K562 (cell line): ENCODE measurements at regions not wholly inside any gene's neighbourhood (a gene's known extent, or its start where the extent isn't known, plus 50 kb on each side); places are given as distances from the start of the nearest gene placed in this dataset.

Experiments used
- ATAC-seq: fragments of 200-7000 bp; cut with Tn5 transposase; 3 replicates; pipeline ENCODE4 v1.9.1; 2020; ENCODE audit warnings: moderate library complexity
- BruUV-seq: library from RNA; stranded (reverse); fragments of 400-500 nt; replicated peaks from 2 replicates; lab custom pipeline; 2021; lab: Mats Ljungman, UMichigan
- CTCF ChIA-PET: fragments of 300-600 bp; formaldehyde crosslinking; extraction: SDS; loops from one replicate; lab custom pipeline; 2021; ENCODE audit warnings: low intra/inter-chr PET ratio; lab: Yijun Ruan, JAX
- POLR2A ChIA-PET: fragments of 300-600, 350-650 bp; sonication (Branson Sonifier 250); formaldehyde crosslinking; extraction: SDS; loops from one replicate; lab custom pipeline; 2021; ENCODE audit warnings: antibody characterized with exemption, inconsistent platforms; lab: Yijun Ruan, JAX
- DNase-seq, 4 experiments: peaks; one replicate each; pipeline versions ENCODE4 v3.0.0 to v3.0.0-alpha.2; 2011 to 2018; ENCODE audit warnings: low spot score in 3 of 4, mixed read lengths in 3 of 4; ENCODE audit errors: extremely low read depth in 1 of 4
- FAIRE-seq: peaks from 2 replicates; lab custom pipeline; 2011; peaks lifted over from hg19 to GRCh38; lab: Jason Lieb, UNC
- H2AFZ ChIP-seq: 2 replicates; pipeline ENCODE4 v1.6.0; 2011; ENCODE audit warnings: low read depth, low read length, control low read depth, inconsistent platforms
- H3K27ac ChIP-seq: fragments of 200-600 bp; 3 replicates; pipeline ENCODE4 v1.8.0; 2011; ENCODE audit warnings: low read depth, mild to moderate bottlenecking, control low read depth, inconsistent platforms, low read length, moderate library complexity, mixed read lengths; ENCODE audit errors: extremely low read depth
- H3K27me3 ChIP-seq, 2 experiments: fragments of 300-600 bp in 1 of 2; 2 replicates in 1 of 2; 3 replicates in 1 of 2; pipeline versions ENCODE4 v1.6.0 to v1.8.0; 2011; ENCODE audit warnings: inconsistent platforms in 2 of 2, low read length in 2 of 2, mild to moderate bottlenecking in 1 of 2, mixed read lengths in 1 of 2, moderate library complexity in 1 of 2; ENCODE audit not compliant: control insufficient read depth in 2 of 2, insufficient read depth in 2 of 2
- H3K36me3 ChIP-seq: fragments of 300-600 bp; 3 replicates; pipeline ENCODE4 v1.8.0; 2011; ENCODE audit warnings: mild to moderate bottlenecking, low read length, inconsistent platforms; ENCODE audit not compliant: control insufficient read depth, insufficient read depth
- H3K4me1 ChIP-seq, 2 experiments: fragments of 200-600 bp in 1 of 2; replicated peaks in 1 of 2; 2 replicates in 1 of 2; 3 replicates in 1 of 2; pipeline versions ENCODE4 v1.5.1 to v1.8.0; 2011; ENCODE audit warnings: inconsistent platforms in 2 of 2, low read length in 2 of 2, mild to moderate bottlenecking in 1 of 2, mixed read lengths in 1 of 2, moderate library complexity in 1 of 2; ENCODE audit not compliant: control insufficient read depth in 2 of 2, insufficient read depth in 2 of 2
- H3K4me2 ChIP-seq: 2 replicates; pipeline ENCODE4 v1.6.1; 2011; ENCODE audit warnings: low read length, control low read depth, inconsistent platforms, mixed read lengths; ENCODE audit not compliant: insufficient read depth
- H3K4me3 ChIP-seq: fragments of 200-600 bp; sonication (generic), shearing (Covaris generic); 2 replicates; pipeline ENCODE4 v1.5.1; 2016; ENCODE audit warnings: control low read depth, inconsistent platforms
- H3K79me2 ChIP-seq: fragments of 200-600 bp; 3 replicates; pipeline ENCODE4 v1.8.0; 2011; ENCODE audit warnings: low read length, inconsistent platforms; ENCODE audit not compliant: control insufficient read depth, insufficient read depth
- H3K9ac ChIP-seq, 2 experiments: 2 replicates each; pipeline versions ENCODE4 v1.6.0 to v1.6.1; 2011; ENCODE audit warnings: low read depth in 2 of 2, low read length in 2 of 2, control low read depth in 1 of 2, inconsistent platforms in 1 of 2, mild to moderate bottlenecking in 1 of 2, mixed read lengths in 1 of 2; ENCODE audit not compliant: insufficient read depth in 1 of 2
- H3K9me1 ChIP-seq: one replicate; pipeline ENCODE4 v1.6.0; 2011; ENCODE audit warnings: inconsistent platforms, mild to moderate bottlenecking, low read length, moderate library complexity; ENCODE audit not compliant: control insufficient read depth, insufficient read depth
- H3K9me3 ChIP-seq: replicated peaks from 2 replicates; pipeline ENCODE4 v1.5.1; 2011; ENCODE audit warnings: low read depth, low read length, inconsistent platforms; ENCODE audit not compliant: control insufficient read depth, insufficient read depth
- H4K20me1 ChIP-seq: replicated peaks from 2 replicates; pipeline ENCODE4 v1.6.1; 2011; ENCODE audit warnings: low read length, inconsistent platforms, mixed read lengths; ENCODE audit not compliant: control insufficient read depth, insufficient read depth
- KLF6 ChIP-seq: fragments of 250-450 bp; sonication (Bioruptor Pico); IDR thresholded peaks from 2 replicates; pipeline ENCODE4 v1.4.0; 2020; ENCODE audit warnings: mild to moderate bottlenecking, moderate library complexity, borderline replicate concordance
- MAFG ChIP-seq: fragments of 450-650 bp; conservative IDR thresholded peaks from 2 replicates; pipeline ENCODE4 v1.6.1; 2016; ENCODE audit warnings: missing genetic modification characterization, missing compliant biosample characterization
- MCM2 ChIP-seq: fragments of 450-650 bp; IDR thresholded peaks from 2 replicates; pipeline ENCODE4 v1.6.1; 2017; ENCODE audit warnings: low read depth, mild to moderate bottlenecking
- NR3C1 ChIP-seq: sonication (generic); formaldehyde crosslinking; IDR thresholded peaks from 2 replicates; pipeline ENCODE4 v1.8.1; 2022; ENCODE audit warnings: missing genetic modification reagents
- PHB ChIP-seq: fragments of 250-450 bp; sonication (Bioruptor Pico); IDR thresholded peaks from 2 replicates; pipeline ENCODE4 v1.5.0; 2021
- RAD51 ChIP-seq: fragments of 450-650 bp; IDR thresholded peaks from 2 replicates; pipeline ENCODE4 v1.7.1; 2016; ENCODE audit warnings: low read depth, mild to moderate bottlenecking, borderline replicate concordance
- TAL1 ChIP-seq: fragments of 450-650 bp; IDR thresholded peaks from 2 replicates; pipeline ENCODE4 v1.6.1; 2016; ENCODE audit warnings: mild to moderate bottlenecking
- ZBTB33 ChIP-seq: sonication (generic); formaldehyde crosslinking; IDR thresholded peaks from 2 replicates; pipeline ENCODE4 v1.8.1; 2023; ENCODE audit warnings: mild to moderate bottlenecking, missing genetic modification reagents
- ZC3H11A ChIP-seq: IDR thresholded peaks from 2 replicates; pipeline ENCODE4 v1.6.1; 2012; ENCODE audit warnings: low read depth, low read length, improper control_type of control experiment
- ZHX1 ChIP-seq: fragments of 150-350 bp; conservative IDR thresholded peaks from 2 replicates; pipeline ENCODE4 v1.6.1; 2014; ENCODE audit warnings: low read length
- ZNF133 ChIP-seq: fragments of 250-450 bp; sonication (Bioruptor Pico); IDR thresholded peaks from 2 replicates; pipeline ENCODE4 v1.4.0; 2020; ENCODE audit warnings: mild to moderate bottlenecking
- ZNF217 ChIP-seq: sonication (generic); formaldehyde crosslinking; IDR thresholded peaks from 2 replicates; pipeline ENCODE4 v1.8.0; 2022; ENCODE audit warnings: mild to moderate bottlenecking, missing genetic modification reagents
- WGBS: fragments of 100-300 bp; shearing (Covaris generic); methylation state at CpG from one replicate; pipeline ENCODE4 v1.1.6; 2016; ENCODE audit warnings: low coverage, mixed read lengths; ENCODE audit not compliant: insufficient coverage; ENCODE audit errors: missing lambda C conversion rate; 5-methylcytosine and 5-hydroxymethylcytosine counted together
- in situ Hi-C: fragments of 300-500 bp; cut with MboI; formaldehyde crosslinking; loops from 4 replicates; pipeline ENCODE4 v1.15.0; 2018; ENCODE audit warnings: inconsistent platforms, mixed read lengths
- intact Hi-C: fragments of 100-400 bp; cut with micrococcal nuclease; formaldehyde crosslinking; loops from 2 replicates; pipeline ENCODE4 v1.14.2; 2022
- TF ChIP-seq, protein P1 (sequence below): fragments of 450-650 bp; IDR thresholded peaks from 2 replicates; pipeline ENCODE4 v1.7.0; 2016; ENCODE audit warnings: borderline replicate concordance
- TF ChIP-seq, protein P2 (sequence below): fragments of 250-450 bp; sonication (Bioruptor Pico); IDR thresholded peaks from 2 replicates; pipeline ENCODE4 v1.4.0; 2020; ENCODE audit warnings: mild to moderate bottlenecking, moderate library complexity
- TF ChIP-seq, protein P3 (sequence below): fragments of 450-650 bp; IDR thresholded peaks from 2 replicates; pipeline ENCODE4 v1.6.1; 2016; ENCODE audit warnings: antibody characterized with exemption

DNA sequence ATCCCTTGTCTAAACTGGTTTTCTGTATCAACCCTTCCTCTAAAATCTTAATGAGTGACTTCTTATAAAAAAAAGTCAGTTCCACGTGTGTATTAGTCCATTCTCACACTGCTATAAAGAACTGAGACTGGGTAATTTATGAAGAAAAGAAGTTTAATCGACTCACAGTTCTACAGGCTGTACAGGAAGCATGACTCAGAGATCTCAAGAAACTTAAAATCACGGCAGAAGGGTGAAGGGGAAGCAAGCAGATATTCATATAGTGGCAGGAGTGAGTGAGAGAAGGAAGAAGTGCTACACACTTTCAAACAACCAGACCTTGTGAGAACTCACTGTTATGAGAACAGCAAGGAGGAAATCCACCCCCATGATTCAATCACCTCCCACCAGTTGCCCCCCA is 307.8 kb upstream of the ARRDC3 start:
- in situ Hi-C loops (no loop called here), intact Hi-C loops (no loop called here)
- 0% methylated on average over 3 of the region's 3 CpGs for WGBS
- H3K27ac ChIP-seq = no peak overlapping the region
- no peak overlapping the region for H3K9ac ChIP-seq
- H3K9me1 ChIP-seq = no peaks in the 10 kb centered on the region
- H3K36me3 ChIP-seq = no peaks in the 10 kb centered on the region
- ATAC-seq = no peak
- no peaks in the 10 kb centered on the region for H3K79me2 ChIP-seq
- H4K20me1 ChIP-seq = no peaks in the 10 kb centered on the region
- H3K4me1 ChIP-seq = no peaks in the 10 kb centered on the region
- no peaks in the 10 kb centered on the region for H3K27me3 ChIP-seq
- CTCF ChIA-PET = no interaction called here
- POLR2A ChIA-PET = no interaction called here
- no TSS peak for BruUV-seq
- no peak overlapping the region for H3K4me2 ChIP-seq
- no peak overlapping the region for H2AFZ ChIP-seq
- no peak for DNase-seq
- no peak overlapping the region for H3K4me3 ChIP-seq
- FAIRE-seq = no peak
- H3K9me3 ChIP-seq = 0 out of 2 replicates have a peak, but pooled peaks cover 2% of the 10 kb centered on the region
- TF ChIP-seq KLF6 (CRISPR knock-in tag) = no peak
- no peak for TF ChIP-seq ZNF133
- TF ChIP-seq RAD51 = no peak
- TF ChIP-seq ZHX1 = no peak
- TF ChIP-seq, protein P1, sequence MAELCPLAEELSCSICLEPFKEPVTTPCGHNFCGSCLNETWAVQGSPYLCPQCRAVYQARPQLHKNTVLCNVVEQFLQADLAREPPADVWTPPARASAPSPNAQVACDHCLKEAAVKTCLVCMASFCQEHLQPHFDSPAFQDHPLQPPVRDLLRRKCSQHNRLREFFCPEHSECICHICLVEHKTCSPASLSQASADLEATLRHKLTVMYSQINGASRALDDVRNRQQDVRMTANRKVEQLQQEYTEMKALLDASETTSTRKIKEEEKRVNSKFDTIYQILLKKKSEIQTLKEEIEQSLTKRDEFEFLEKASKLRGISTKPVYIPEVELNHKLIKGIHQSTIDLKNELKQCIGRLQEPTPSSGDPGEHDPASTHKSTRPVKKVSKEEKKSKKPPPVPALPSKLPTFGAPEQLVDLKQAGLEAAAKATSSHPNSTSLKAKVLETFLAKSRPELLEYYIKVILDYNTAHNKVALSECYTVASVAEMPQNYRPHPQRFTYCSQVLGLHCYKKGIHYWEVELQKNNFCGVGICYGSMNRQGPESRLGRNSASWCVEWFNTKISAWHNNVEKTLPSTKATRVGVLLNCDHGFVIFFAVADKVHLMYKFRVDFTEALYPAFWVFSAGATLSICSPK = no peak
- TF ChIP-seq MCM2 = no peak
- no peak for TF ChIP-seq TAL1
- TF ChIP-seq, protein P2, sequence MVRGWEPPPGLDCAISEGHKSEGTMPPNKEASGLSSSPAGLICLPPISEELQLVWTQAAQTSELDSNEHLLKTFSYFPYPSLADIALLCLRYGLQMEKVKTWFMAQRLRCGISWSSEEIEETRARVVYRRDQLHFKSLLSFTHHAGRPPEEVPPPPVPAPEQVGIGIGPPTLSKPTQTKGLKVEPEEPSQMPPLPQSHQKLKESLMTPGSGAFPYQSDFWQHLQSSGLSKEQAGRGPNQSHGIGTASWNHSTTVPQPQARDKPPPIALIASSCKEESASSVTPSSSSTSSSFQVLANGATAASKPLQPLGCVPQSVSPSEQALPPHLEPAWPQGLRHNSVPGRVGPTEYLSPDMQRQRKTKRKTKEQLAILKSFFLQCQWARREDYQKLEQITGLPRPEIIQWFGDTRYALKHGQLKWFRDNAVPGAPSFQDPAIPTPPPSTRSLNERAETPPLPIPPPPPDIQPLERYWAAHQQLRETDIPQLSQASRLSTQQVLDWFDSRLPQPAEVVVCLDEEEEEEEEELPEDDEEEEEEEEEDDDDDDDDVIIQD (CRISPR knock-in tag) = no peak
- TF ChIP-seq ZBTB33 = no peak
- no peak for TF ChIP-seq PHB (CRISPR knock-in tag)
- no peak for TF ChIP-seq ZC3H11A
- TF ChIP-seq MAFG (tag) = no peak
- no peak for TF ChIP-seq NR3C1 (CRISPR knock-in tag)
- TF ChIP-seq ZNF217 (CRISPR knock-in tag) = no peak
- TF ChIP-seq, protein P3, sequence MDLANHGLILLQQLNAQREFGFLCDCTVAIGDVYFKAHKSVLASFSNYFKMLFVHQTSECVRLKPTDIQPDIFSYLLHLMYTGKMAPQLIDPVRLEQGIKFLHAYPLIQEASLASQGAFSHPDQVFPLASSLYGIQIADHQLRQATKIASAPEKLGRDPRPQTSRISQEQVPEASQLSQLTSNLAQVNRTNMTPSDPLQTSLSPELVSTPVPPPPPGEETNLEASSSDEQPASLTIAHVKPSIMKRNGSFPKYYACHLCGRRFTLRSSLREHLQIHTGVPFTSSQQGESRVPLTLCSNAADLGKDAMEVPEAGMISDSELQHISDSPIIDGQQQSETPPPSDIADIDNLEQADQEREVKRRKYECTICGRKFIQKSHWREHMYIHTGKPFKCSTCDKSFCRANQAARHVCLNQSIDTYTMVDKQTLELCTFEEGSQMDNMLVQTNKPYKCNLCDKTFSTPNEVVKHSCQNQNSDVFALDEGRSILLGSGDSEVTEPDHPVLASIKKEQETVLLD = no peak
